Neural progenitor cell (in vitro differentiated cells): ENCODE measurements at regions not wholly inside any gene's neighbourhood (a gene's known extent, or its start where the extent isn't known, plus 50 kb on each side); places are given as distances from the start of the nearest gene placed in this dataset.

Experiments
- DNase-seq: peaks from one replicate; pipeline ENCODE4 v3.0.0-alpha.2; 2016; ENCODE audit warnings: low spot score
- H2AFZ ChIP-seq: fragments of 200-600 bp; sonication (generic); replicated peaks from 2 replicates; pipeline ENCODE4 v1.6.1; 2016; ENCODE audit warnings: antibody characterized with exemption
- H3F3A ChIP-seq: fragments of 200-600 bp; sonication (generic); 2 replicates; pipeline ENCODE4 v1.6.1; 2016; ENCODE audit warnings: antibody characterized with exemption, low read depth
- H3K27ac ChIP-seq: fragments of 200-600 bp; sonication (generic); 2 replicates; pipeline ENCODE4 v1.5.1; 2016; ENCODE audit warnings: mild to moderate bottlenecking
- H3K27me3 ChIP-seq: fragments of 200-600 bp; sonication (generic); 2 replicates; pipeline ENCODE4 v1.6.1; 2016; ENCODE audit warnings: mild to moderate bottlenecking, moderate library complexity
- H3K36me3 ChIP-seq: fragments of 200-600 bp; sonication (generic); 2 replicates; pipeline ENCODE4 v1.5.1; 2016
- H3K4me1 ChIP-seq: fragments of 200-600 bp; sonication (generic); 2 replicates; pipeline ENCODE4 v1.6.1; 2016; ENCODE audit warnings: mixed run types
- H3K4me2 ChIP-seq: fragments of 200-600 bp; sonication (generic); 2 replicates; pipeline ENCODE4 v1.6.1; 2016
- H3K4me3 ChIP-seq: fragments of 200-600 bp; sonication (generic); 2 replicates; pipeline ENCODE4 v1.5.1; 2016
- H3K79me2 ChIP-seq: fragments of 200-600 bp; sonication (generic); 2 replicates; pipeline ENCODE4 v1.6.1; 2016; ENCODE audit warnings: low read depth
- H3K9ac ChIP-seq: fragments of 200-600 bp; sonication (generic); 2 replicates; pipeline ENCODE4 v1.6.1; 2016
- H3K9me3 ChIP-seq: fragments of 200-600 bp; sonication (generic); 2 replicates; pipeline ENCODE4 v1.5.1; 2016; ENCODE audit warnings: low read depth
- H4K20me1 ChIP-seq: fragments of 200-600 bp; sonication (generic); 2 replicates; pipeline ENCODE4 v1.6.1; 2016; ENCODE audit warnings: low read depth
- H3K27ac Mint-ChIP-seq: 3 replicates; pipeline ENCODE4 v1.8.0; 2021; ENCODE audit warnings: mixed read lengths
- H3K27me3 Mint-ChIP-seq: 2 replicates; pipeline ENCODE4 v1.8.0; 2022; ENCODE audit warnings: low read depth, mild to moderate bottlenecking, inconsistent platforms, moderate library complexity, mixed read lengths; ENCODE audit not compliant: insufficient read depth
- H3K36me3 Mint-ChIP-seq: 3 replicates; pipeline ENCODE4 v1.8.0; 2021; ENCODE audit warnings: mixed read lengths
- H3K4me1 Mint-ChIP-seq: 3 replicates; pipeline ENCODE4 v1.8.0; 2021; ENCODE audit warnings: mixed read lengths
- H3K4me3 Mint-ChIP-seq: 3 replicates; pipeline ENCODE4 v1.8.0; 2021; ENCODE audit warnings: mild to moderate bottlenecking, moderate library complexity, mixed read lengths
- H3K9me3 Mint-ChIP-seq: 3 replicates; pipeline ENCODE4 v1.8.0; 2020; ENCODE audit warnings: mixed read lengths
- EZH2 ChIP-seq: fragments of 200-600 bp; sonication (generic); IDR thresholded peaks from 2 replicates; pipeline ENCODE4 v1.6.1; 2017; ENCODE audit warnings: antibody characterized with exemption, mild to moderate bottlenecking, moderate library complexity
- EZH2phosphoT487 ChIP-seq: fragments of 200-600 bp; sonication (generic); IDR thresholded peaks from 2 replicates; pipeline ENCODE4 v1.6.1; 2017; ENCODE audit warnings: antibody characterized with exemption
- TF ChIP-seq, protein P1 (sequence below): fragments of 200-600 bp; sonication (generic); IDR thresholded peaks from 2 replicates; pipeline ENCODE4 v1.5.1; 2017; ENCODE audit warnings: antibody characterized with exemption, mild to moderate bottlenecking

- H3K36me3 ChIP-seq: no peaks in the 10 kb centered on the region
- Mint-ChIP-seq H3K27me3 (peaks cover 4% of the 10 kb centered on the region), H3K27ac (no peak overlapping the region), H3K4me1 (peaks cover 17% of the 10 kb centered on the region), H3K9me3 (peaks cover 16% of the 10 kb centered on the region), H3K4me3 (no peak overlapping the region), H3K36me3 (peaks cover 2% of the 10 kb centered on the region)
- H3K4me2 ChIP-seq: no peak overlapping the region
- H2AFZ ChIP-seq: no peak overlapping the region
- H3K4me3 ChIP-seq: no peak overlapping the region
- peaks cover 17% of the 10 kb centered on the region for H3F3A ChIP-seq
- H3K79me2 ChIP-seq: no peaks in the 10 kb centered on the region
- no peak overlapping the region for H3K9ac ChIP-seq
- TF ChIP-seq EZH2: no peak
- TF ChIP-seq, protein P1, sequence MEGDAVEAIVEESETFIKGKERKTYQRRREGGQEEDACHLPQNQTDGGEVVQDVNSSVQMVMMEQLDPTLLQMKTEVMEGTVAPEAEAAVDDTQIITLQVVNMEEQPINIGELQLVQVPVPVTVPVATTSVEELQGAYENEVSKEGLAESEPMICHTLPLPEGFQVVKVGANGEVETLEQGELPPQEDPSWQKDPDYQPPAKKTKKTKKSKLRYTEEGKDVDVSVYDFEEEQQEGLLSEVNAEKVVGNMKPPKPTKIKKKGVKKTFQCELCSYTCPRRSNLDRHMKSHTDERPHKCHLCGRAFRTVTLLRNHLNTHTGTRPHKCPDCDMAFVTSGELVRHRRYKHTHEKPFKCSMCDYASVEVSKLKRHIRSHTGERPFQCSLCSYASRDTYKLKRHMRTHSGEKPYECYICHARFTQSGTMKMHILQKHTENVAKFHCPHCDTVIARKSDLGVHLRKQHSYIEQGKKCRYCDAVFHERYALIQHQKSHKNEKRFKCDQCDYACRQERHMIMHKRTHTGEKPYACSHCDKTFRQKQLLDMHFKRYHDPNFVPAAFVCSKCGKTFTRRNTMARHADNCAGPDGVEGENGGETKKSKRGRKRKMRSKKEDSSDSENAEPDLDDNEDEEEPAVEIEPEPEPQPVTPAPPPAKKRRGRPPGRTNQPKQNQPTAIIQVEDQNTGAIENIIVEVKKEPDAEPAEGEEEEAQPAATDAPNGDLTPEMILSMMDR: no peak
- no peak for TF ChIP-seq EZH2phosphoT487
- H3K27ac ChIP-seq: no peak overlapping the region
- no peaks in the 10 kb centered on the region for H3K27me3 ChIP-seq
- no peaks in the 10 kb centered on the region for H4K20me1 ChIP-seq
- H3K4me1 ChIP-seq: peaks cover 9% of the 10 kb centered on the region
- DNase-seq: no peak
- no peaks in the 10 kb centered on the region for H3K9me3 ChIP-seq
These were observed 84.0 kb downstream of the RND3 start for GRCh38 chr2:150403457-150403856.

GRCh38 chr2:150402953-150403352, 84.5 kb downstream of the RND3 start:
- peaks cover 9% of the 10 kb centered on the region for H3K4me1 ChIP-seq
- no peak overlapping the region for H2AFZ ChIP-seq
- Mint-ChIP-seq H3K4me1 (peaks cover 17% of the 10 kb centered on the region), H3K27me3 (peaks cover 4% of the 10 kb centered on the region), H3K36me3 (peaks cover 2% of the 10 kb centered on the region), H3K4me3 (no peak overlapping the region), H3K9me3 (peaks cover 16% of the 10 kb centered on the region), H3K27ac (no peak overlapping the region)
- no peaks in the 10 kb centered on the region for H4K20me1 ChIP-seq
- no peaks in the 10 kb centered on the region for H3K9me3 ChIP-seq
- peaks cover 17% of the 10 kb centered on the region for H3F3A ChIP-seq
- no peak overlapping the region for H3K9ac ChIP-seq
- no peaks in the 10 kb centered on the region for H3K79me2 ChIP-seq
- TF ChIP-seq EZH2: no peak
- TF ChIP-seq EZH2phosphoT487: no peak
- TF ChIP-seq, protein P1: no peak
- DNase-seq: no peak
- H3K4me2 ChIP-seq: no peak overlapping the region
- no peaks in the 10 kb centered on the region for H3K36me3 ChIP-seq
- no peak overlapping the region for H3K4me3 ChIP-seq
- H3K27ac ChIP-seq: no peak overlapping the region
- H3K27me3 ChIP-seq: no peaks in the 10 kb centered on the region

DNA sequence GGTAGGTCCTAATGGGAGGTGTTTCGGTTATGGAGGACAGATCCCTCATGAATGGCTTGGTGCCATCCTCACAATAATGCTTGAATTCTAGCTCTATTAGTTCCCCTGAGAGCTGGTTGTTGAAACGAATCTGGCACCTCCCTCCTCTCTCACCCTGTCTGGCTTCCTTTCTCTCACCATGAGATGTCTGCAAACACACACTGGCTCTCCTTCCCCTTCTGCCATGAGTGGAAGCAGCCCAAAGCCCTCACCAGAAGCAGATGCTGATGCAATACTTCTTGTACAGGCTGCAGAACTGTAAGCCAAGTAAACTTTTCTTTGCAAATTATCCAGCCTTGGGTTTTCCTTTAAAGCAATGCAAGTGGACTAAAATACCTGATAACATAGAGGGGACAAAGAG, 86.6 kb downstream of the RND3 start:
- Mint-ChIP-seq H3K27me3 (peaks cover 2% of the 10 kb centered on the region), H3K36me3 (peaks cover 2% of the 10 kb centered on the region), H3K27ac (no peak overlapping the region), H3K4me3 (no peak overlapping the region), H3K4me1 (peaks cover 10% of the 10 kb centered on the region), H3K9me3 (peaks cover 13% of the 10 kb centered on the region)
- Histone ChIP-seq H3K36me3 (no peaks in the 10 kb centered on the region), H3K4me2 (no peak overlapping the region), H4K20me1 (no peaks in the 10 kb centered on the region), H3K4me3 (no peak overlapping the region), H3K79me2 (no peaks in the 10 kb centered on the region), H3K4me1 (peaks cover 6% of the 10 kb centered on the region), H3K9ac (no peak overlapping the region), H2AFZ (peak overlapping the region; percentile 45), H3K27ac (no peak overlapping the region), H3F3A (peaks cover 10% of the 10 kb centered on the region), H3K27me3 (no peaks in the 10 kb centered on the region), H3K9me3 (no peaks in the 10 kb centered on the region)
- DNase-seq: no peak
- TF ChIP-seq, protein P1: no peak
- no peak for TF ChIP-seq EZH2phosphoT487
- no peak for TF ChIP-seq EZH2
